Fibroblast of villous mesenchyme (primary cell): ENCODE measurements at regions not wholly inside any gene's neighbourhood (a gene's known extent, or its start where the extent isn't known, plus 50 kb on each side); places are given as distances from the start of the nearest gene placed in this dataset.

ENCODE experiments used
- DNase-seq: peaks from one replicate; pipeline ENCODE4 v3.0.0-alpha.2; 2010; ENCODE audit warnings: low read depth
- H3K4me3 ChIP-seq: 2 replicates; pipeline ENCODE4 v1.5.1; 2011; ENCODE audit warnings: low read depth, mild to moderate bottlenecking, low read length
- TF ChIP-seq, protein P1 (sequence below): IDR thresholded peaks from 2 replicates; pipeline ENCODE4 v1.5.1; 2012; ENCODE audit warnings: low read depth, mild to moderate bottlenecking, low read length; ENCODE audit not compliant: insufficient read depth

DNA sequence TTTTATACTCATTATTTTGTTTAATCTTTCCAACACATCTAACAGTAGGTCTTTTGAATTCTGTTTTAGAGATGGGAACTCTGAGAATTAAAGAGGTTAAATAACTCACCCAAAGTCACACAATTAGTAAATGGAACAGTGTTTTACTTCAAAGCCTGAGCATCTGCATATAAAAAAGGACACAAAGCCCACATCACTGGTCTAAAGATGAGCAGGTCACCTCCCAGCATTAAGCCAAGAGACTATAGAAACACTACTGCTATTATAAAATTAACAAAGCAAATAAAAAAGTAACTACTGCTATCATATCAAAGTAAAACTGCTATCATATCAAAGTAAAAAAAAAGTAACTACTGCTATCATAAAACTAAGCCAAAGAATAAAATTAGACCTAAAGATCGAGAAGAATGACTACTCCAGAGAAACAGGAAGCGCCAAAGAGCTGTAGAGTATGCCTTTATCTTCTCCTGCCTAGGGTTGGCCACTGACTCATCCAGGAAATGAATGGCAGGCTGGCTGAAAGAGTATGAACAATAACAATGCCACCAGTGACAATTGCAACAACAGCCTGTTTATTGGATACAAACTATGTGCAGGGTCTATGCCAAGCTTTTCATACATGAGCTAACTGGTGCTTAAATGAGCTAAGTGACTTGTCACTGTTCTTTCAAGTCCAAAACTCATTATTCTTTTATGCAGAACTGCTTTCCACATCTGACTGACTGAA is 1153.0 kb upstream of the TENM4 start:
- TF ChIP-seq, protein P1, sequence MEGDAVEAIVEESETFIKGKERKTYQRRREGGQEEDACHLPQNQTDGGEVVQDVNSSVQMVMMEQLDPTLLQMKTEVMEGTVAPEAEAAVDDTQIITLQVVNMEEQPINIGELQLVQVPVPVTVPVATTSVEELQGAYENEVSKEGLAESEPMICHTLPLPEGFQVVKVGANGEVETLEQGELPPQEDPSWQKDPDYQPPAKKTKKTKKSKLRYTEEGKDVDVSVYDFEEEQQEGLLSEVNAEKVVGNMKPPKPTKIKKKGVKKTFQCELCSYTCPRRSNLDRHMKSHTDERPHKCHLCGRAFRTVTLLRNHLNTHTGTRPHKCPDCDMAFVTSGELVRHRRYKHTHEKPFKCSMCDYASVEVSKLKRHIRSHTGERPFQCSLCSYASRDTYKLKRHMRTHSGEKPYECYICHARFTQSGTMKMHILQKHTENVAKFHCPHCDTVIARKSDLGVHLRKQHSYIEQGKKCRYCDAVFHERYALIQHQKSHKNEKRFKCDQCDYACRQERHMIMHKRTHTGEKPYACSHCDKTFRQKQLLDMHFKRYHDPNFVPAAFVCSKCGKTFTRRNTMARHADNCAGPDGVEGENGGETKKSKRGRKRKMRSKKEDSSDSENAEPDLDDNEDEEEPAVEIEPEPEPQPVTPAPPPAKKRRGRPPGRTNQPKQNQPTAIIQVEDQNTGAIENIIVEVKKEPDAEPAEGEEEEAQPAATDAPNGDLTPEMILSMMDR, result no peak
- H3K4me3 ChIP-seq, result no peak overlapping the region
- peak; percentile 56 for DNase-seq

DNA sequence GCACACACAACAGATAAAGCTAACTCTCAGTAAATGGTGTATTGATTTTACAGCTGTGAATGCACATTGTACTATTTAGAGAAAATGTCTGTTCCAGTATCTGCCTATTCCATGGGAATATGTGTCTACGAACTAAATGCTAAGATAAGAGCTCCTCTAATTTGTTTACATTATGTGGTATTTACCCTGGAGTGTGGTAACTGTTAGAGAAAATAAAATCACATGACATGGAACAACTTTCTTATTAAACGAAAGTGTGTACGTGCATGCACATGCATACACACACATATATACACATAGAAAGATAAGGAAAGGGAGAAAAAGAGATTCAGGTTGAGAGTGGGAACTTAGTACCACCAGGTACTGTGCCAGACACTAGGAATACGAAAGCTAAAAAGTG is 1151.7 kb upstream of the TENM4 start:
- TF ChIP-seq, protein P1, result no peak
- no peak overlapping the region for H3K4me3 ChIP-seq
- DNase-seq, result peak; percentile 58

DNA sequence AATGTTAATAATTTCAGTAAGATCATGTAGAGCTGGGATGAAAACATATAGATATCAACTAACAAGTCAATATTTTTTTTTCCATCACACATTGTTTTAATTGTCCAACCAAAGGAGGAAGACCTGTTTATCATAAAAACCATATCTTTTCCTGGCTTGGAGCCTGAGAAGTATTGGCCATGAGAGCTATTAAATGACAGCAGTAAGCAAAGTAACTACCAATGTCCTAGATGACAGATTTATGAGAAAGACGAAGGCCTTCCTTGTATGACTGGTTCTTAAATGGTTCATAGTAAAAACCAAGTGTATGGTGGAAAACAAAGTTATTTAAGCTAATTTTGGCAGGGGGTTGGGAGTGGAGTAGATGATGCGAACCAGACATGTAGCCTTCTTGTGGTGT is 1147.1 kb upstream of the TENM4 start:
- no peak overlapping the region for H3K4me3 ChIP-seq
- no peak for DNase-seq
- TF ChIP-seq, protein P1, result no peak

DNA sequence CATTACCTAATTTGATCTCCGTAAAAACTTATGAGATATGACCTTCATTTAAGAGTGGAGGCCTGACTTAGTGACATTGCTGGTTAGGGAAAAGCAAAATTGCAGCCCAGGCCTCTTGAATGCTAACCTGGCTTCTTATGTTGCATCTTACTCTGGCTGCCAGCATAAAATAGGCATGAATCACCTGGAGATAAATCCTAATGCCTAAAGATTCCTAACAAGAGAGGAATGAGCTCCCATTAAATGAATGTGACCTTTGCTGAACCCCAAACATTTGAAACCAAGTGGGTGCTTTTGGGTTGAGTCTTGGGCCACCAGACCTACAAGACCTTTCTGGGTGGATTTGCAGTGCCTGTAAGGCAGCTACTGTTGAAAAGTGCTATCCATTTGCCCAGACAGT is 1145.6 kb upstream of the TENM4 start:
- TF ChIP-seq, protein P1, result no peak
- DNase-seq, result no peak
- H3K4me3 ChIP-seq, result no peak overlapping the region

DNA sequence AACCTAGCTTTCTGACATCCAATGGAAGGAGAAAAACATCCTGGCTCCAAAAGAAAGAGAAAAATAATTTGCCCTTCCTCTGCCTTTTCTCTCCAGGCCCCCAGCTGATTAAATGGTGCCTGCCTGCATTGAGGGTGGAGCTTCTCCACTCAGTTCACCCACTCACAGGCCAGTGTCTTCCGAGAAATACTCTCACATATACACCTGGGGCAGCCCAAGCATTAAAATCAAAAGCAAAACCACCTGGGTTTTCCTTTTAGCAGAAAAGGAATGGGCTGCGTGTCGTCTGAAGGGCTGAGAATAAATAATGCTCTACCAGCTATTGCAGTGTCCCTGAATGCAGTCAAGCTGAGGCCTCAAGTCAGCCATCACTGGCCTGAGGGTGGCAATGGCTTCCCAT is 1143.8 kb upstream of the TENM4 start:
- no peak for DNase-seq
- TF ChIP-seq, protein P1, result no peak
- H3K4me3 ChIP-seq, result no peak overlapping the region

DNA sequence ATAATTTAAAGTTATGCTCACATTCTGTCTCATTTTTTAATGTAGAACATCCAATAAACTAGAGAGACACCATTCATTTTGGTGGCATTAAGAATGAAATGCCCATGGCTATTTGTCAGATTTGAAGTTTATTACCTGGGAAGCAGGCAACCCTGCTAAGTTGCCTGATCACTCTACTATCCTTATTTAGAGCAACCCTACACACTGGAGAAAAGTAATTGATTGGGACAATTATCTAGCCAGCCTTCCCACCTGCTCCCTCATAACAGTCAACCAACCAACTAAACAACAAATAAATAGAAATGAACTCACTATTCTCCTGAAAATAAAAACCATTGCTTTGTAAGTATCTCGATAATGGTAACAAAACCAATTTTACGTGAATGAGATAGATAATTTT is 1129.0 kb upstream of the TENM4 start:
- TF ChIP-seq, protein P1, result no peak

DNA sequence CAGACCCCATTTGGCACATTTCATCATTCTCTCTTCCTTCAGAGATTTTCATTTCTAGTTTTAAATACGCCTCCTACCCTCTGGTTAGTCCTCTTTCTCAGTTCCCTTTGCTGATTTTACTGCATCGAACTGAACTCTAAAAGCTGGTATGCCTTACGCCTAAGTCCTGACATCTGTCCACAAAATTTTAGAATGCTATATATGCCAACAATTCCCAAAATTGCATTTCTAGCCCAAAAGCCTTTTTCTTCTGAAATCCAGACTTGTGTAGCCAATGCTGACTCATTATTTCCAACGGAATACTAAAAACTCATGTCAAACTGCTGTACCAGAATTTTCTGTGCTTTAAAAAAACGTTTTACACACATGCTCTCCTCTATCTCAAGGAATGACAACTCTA is 1124.4 kb upstream of the TENM4 start:
- DNase-seq, result no peak
- no peak overlapping the region for H3K4me3 ChIP-seq
- TF ChIP-seq, protein P1, result no peak

More for the DNA sequence above, 1129.0 kb upstream of the TENM4 start:
- no peak for DNase-seq
- H3K4me3 ChIP-seq, result no peak overlapping the region
